Body of pancreas (tissue), 4 donors: ENCODE measurements at regions not wholly inside any gene's neighbourhood (a gene's known extent, or its start where the extent isn't known, plus 50 kb on each side); places are given as distances from the start of the nearest gene placed in this dataset.

Experiments
- ATAC-seq: fragments of 150-250 bp; one replicate; pipeline ENCODE4 v1.9.1; 2016
- DNase-seq, 4 donors: peaks; one replicate each; pipeline ENCODE4 v3.0.0-alpha.2; 2019
- H3K27ac ChIP-seq, 4 donors: fragments of 200-600 bp; sonication (generic); 1 replicate in 3 of 4; 2 replicates in 1 of 4; pipeline versions ENCODE4 v1.5.1 to v1.6.1; 2016 to 2019; ENCODE audit warnings: mild to moderate bottlenecking in 1 of 4, mixed read lengths in 1 of 4, moderate library complexity in 1 of 4
- H3K27me3 ChIP-seq, 2 donors: fragments of 200-600 bp; sonication (generic); one replicate each; pipeline ENCODE4 v1.6.0; 2016; ENCODE audit warnings: mild to moderate bottlenecking in 1 of 2
- H3K36me3 ChIP-seq, 2 donors: fragments of 200-600 bp; sonication (generic); replicated peaks in 1 of 2; 2 replicates each; pipeline ENCODE4 v1.5.1; 2016; ENCODE audit warnings: low read depth in 2 of 2; ENCODE audit not compliant: insufficient read depth in 1 of 2
- H3K4me1 ChIP-seq: fragments of 200-600 bp; sonication (generic); one replicate; pipeline ENCODE4 v1.6.0; 2016
- H3K4me3 ChIP-seq, 2 donors: fragments of 200-600 bp; sonication (generic); 1 replicate in 1 of 2; 2 replicates in 1 of 2; pipeline ENCODE4 v1.5.1; 2016 to 2019
- H3K9me3 ChIP-seq, 3 donors: fragments of 200-600 bp; sonication (generic); 1 replicate in 2 of 3; 2 replicates in 1 of 3; pipeline ENCODE4 v1.5.1; 2016
- CTCF ChIP-seq, 7 experiments: fragments of 450-650 bp in 4 of 7; fragments of 200-600 bp in 3 of 7; sonication (generic) in 3 of 7; IDR thresholded peaks; one replicate each; pipeline ENCODE4 v1.5.1; 2016 to 2019; ENCODE audit warnings: antibody characterized with exemption in 7 of 7
- POLR2A ChIP-seq, 3 donors: fragments of 450-650 bp; IDR thresholded peaks; one replicate each; pipeline ENCODE4 v1.6.1; 2016; ENCODE audit warnings: antibody characterized with exemption in 3 of 3, mild to moderate bottlenecking in 2 of 3
- WGBS, 2 donors: methylation state at CpG; one replicate each; pipeline ENCODE4 v1.1.5; 2017; 5-methylcytosine and 5-hydroxymethylcytosine counted together
- intact Hi-C: fragments of 100-400 bp; cut with DNase I; formaldehyde crosslinking; loops from one replicate; pipeline ENCODE4 v1.15.1; 2023

GRCh38 chr13:22079961-22080360, 409.1 kb downstream of the FGF9 start:
- Histone ChIP-seq H3K9me3 (no peaks in the 10 kb centered on the region), H3K27ac (no peak overlapping the region), H3K36me3 (no peaks in the 10 kb centered on the region), H3K4me3 (no peak overlapping the region), H3K4me1 (peaks cover 13% of the 10 kb centered on the region), H3K27me3 (no peaks in the 10 kb centered on the region)
- intact Hi-C loops, result no loop called here
- TF ChIP-seq POLR2A (IDR thresholded peaks at IDR 0.05), result no peak
- TF ChIP-seq CTCF (IDR thresholded peaks at IDR 0.05), result no peak
- ATAC-seq (no peak), DNase-seq (no peak)
- 73 to 87% methylated on average over 11 of the region's 11 CpGs for WGBS, 2 donors

- Histone ChIP-seq H3K27ac (no peak overlapping the region), H3K36me3 (no peaks in the 10 kb centered on the region), H3K9me3 (no peaks in the 10 kb centered on the region), H3K27me3 (no peaks in the 10 kb centered on the region), H3K4me1 (peaks cover 13% of the 10 kb centered on the region), H3K4me3 (no peak overlapping the region)
- WGBS, 2 donors, result 61 to 92% methylated on average over 2 of the region's 2 CpGs
- no peak for DNase-seq
- ATAC-seq, result no peak
- intact Hi-C loops, result no loop called here
- TF ChIP-seq CTCF (IDR thresholded peaks at IDR 0.05), result no peak
- TF ChIP-seq POLR2A (IDR thresholded peaks at IDR 0.05), result no peak
Measured at GRCh38 chr13:22080832-22081231, 410.0 kb downstream of the FGF9 start.

GRCh38 chr13:22081430-22081829, 410.6 kb downstream of the FGF9 start:
- TF ChIP-seq POLR2A (IDR thresholded peaks at IDR 0.05) (no peak), CTCF (IDR thresholded peaks at IDR 0.05) (no peak)
- Histone ChIP-seq H3K27me3 (no peaks in the 10 kb centered on the region), H3K9me3 (no peaks in the 10 kb centered on the region), H3K4me3 (no peak overlapping the region), H3K27ac (no peak overlapping the region), H3K36me3 (no peaks in the 10 kb centered on the region), H3K4me1 (peaks cover 13% of the 10 kb centered on the region)
- intact Hi-C loops, result no loop called here
- 46 to 49% methylated on average over 6 of the region's 6 CpGs for WGBS, 2 donors
- no peak for DNase-seq
- no peak for ATAC-seq

GRCh38 chr13:22082030-22082429, 411.2 kb downstream of the FGF9 start:
- Histone ChIP-seq H3K27me3 (no peaks in the 10 kb centered on the region), H3K9me3 (no peaks in the 10 kb centered on the region), H3K4me1 (peaks cover 11% of the 10 kb centered on the region), H3K27ac (no peak overlapping the region), H3K36me3 (no peaks in the 10 kb centered on the region), H3K4me3 (no peak overlapping the region)
- intact Hi-C loops, result no loop called here
- DNase-seq (no peak), ATAC-seq (no peak)
- WGBS, 2 donors, result 53 to 69% methylated on average over 2 of the region's 2 CpGs
- TF ChIP-seq POLR2A (IDR thresholded peaks at IDR 0.05) (no peak), CTCF (IDR thresholded peaks at IDR 0.05) (no peak)

GRCh38 chr13:22082437-22083100, 411.7 kb downstream of the FGF9 start:
- DNase-seq, result no peak
- no peak overlapping the region for H3K27ac ChIP-seq
- no peak for TF ChIP-seq CTCF (IDR thresholded peaks at IDR 0.05)
- no peak for TF ChIP-seq POLR2A (IDR thresholded peaks at IDR 0.05)

More at GRCh38 chr13:22082437-22083100, 411.7 kb downstream of the FGF9 start:
- Histone ChIP-seq H3K36me3 (no peaks in the 10 kb centered on the region), H3K4me3 (no peak overlapping the region), H3K27me3 (no peaks in the 10 kb centered on the region), H3K9me3 (no peaks in the 10 kb centered on the region), H3K4me1 (peaks cover 5% of the 10 kb centered on the region)
- WGBS, 2 donors, result 48 to 79% methylated on average over 2 of the region's 2 CpGs
- intact Hi-C loops, result no loop called here
- ATAC-seq, result no peak
